Gastroesophageal sphincter (tissue), 4 donors: ENCODE measurements at regions not wholly inside any gene's neighbourhood (a gene's known extent, or its start where the extent isn't known, plus 50 kb on each side); places are given as distances from the start of the nearest gene placed in this dataset.

Source experiments
- ATAC-seq: fragments of 150-250 bp; one replicate; pipeline ENCODE4 v1.9.1; 2016; ENCODE audit warnings: mild to moderate bottlenecking, moderate library complexity
- H3K27ac ChIP-seq, 4 donors: fragments of 200-600 bp; sonication (generic) in 3 of 4; 1 replicate in 3 of 4; 2 replicates in 1 of 4; pipeline ENCODE4 v1.5.1; 2016 to 2019
- H3K27me3 ChIP-seq: fragments of 200-600 bp; sonication (generic); one replicate; pipeline ENCODE4 v1.5.1; 2019
- H3K36me3 ChIP-seq, 2 donors: fragments of 200-600 bp; sonication (generic); one replicate each; pipeline ENCODE4 v1.5.1; 2019; ENCODE audit warnings: control low read depth in 1 of 2
- H3K4me1 ChIP-seq, 3 donors: fragments of 200-600 bp; sonication (generic); 1 replicate in 2 of 3; 2 replicates in 1 of 3; pipeline ENCODE4 v1.5.1; 2016 to 2019; ENCODE audit warnings: control low read depth in 2 of 3
- H3K4me3 ChIP-seq, 2 donors: fragments of 200-600 bp; sonication (generic); one replicate each; pipeline ENCODE4 v1.5.1; 2019; ENCODE audit warnings: mild to moderate bottlenecking in 1 of 2, moderate library complexity in 1 of 2
- H3K9me3 ChIP-seq, 3 donors: fragments of 200-600 bp; sonication (generic); one replicate each; pipeline ENCODE4 v1.5.1; 2017 to 2019; ENCODE audit warnings: control low read depth in 2 of 3
- CTCF ChIP-seq, 4 experiments: fragments of 200-600 bp in 2 of 4; fragments of 450-650 bp in 2 of 4; sonication (generic) in 1 of 4; IDR thresholded peaks; one replicate each; pipeline ENCODE4 v1.5.1; 2017 to 2019; ENCODE audit warnings: antibody characterized with exemption in 4 of 4, mild to moderate bottlenecking in 2 of 4, moderate library complexity in 2 of 4
- EP300 ChIP-seq: sonication (generic); formaldehyde crosslinking; IDR thresholded peaks from one replicate; pipeline ENCODE4 v1.6.1; 2017; ENCODE audit warnings: antibody characterized with exemption, mild to moderate bottlenecking
- POLR2A ChIP-seq, 2 donors: fragments of 450-650 bp; IDR thresholded peaks; one replicate each; pipeline ENCODE4 v1.6.1; 2017; ENCODE audit warnings: antibody characterized with exemption in 2 of 2, mild to moderate bottlenecking in 2 of 2, moderate library complexity in 1 of 2
- POLR2AphosphoS5 ChIP-seq: sonication (generic); formaldehyde crosslinking; IDR thresholded peaks from one replicate; pipeline ENCODE4 v1.6.1; 2017; ENCODE audit warnings: antibody characterized with exemption
- whole genome bisulfite sequencing, 2 donors: methylation state at CpG; one replicate each; pipeline ENCODE4 v1.1.5; 2018; ENCODE audit warnings: low coverage in 1 of 2; 5-methylcytosine and 5-hydroxymethylcytosine counted together

DNA sequence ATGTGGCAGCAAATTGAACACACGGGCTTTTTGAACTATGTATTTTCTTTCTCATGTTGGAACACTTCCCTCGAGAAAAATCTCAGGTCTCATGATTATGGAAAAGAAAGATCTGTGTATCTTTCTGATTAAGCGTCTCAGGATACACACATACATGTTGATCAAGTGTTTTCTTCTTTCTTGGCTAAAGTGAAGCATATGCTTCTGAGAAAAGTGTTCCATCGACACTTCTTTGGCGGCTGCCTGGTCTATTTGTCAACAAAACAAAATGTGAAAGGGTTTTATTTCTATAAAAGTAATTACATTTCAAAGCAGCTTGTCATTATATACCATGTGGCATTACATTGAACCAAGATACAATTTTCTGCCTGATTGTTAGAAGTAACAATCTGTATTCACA is 157.5 kb downstream of the DLEU7 start:
- Histone ChIP-seq H3K27ac (peak overlapping the region in 3 of 4 donors; percentile 23 to 36 (median 28)), H3K27me3 (no peaks in the 10 kb centered on the region), H3K4me3 (no peak overlapping the region), H3K4me1 (peaks cover 0 to 28% (median 0%) of the 10 kb centered on the region in 3 donors), H3K9me3 (no peaks in the 10 kb centered on the region), H3K36me3 (no peaks in the 10 kb centered on the region)
- 53 to 75% methylated on average over 5 of the region's 5 CpGs for WGBS, 2 donors
- TF ChIP-seq CTCF (IDR thresholded peaks at IDR 0.05) (no peak), EP300 (no peak), POLR2AphosphoS5 (no peak), POLR2A (IDR thresholded peaks at IDR 0.05) (no peak)
- no peak for ATAC-seq

- TF ChIP-seq CTCF (IDR thresholded peaks at IDR 0.05) (no peak), POLR2A (IDR thresholded peaks at IDR 0.05) (no peak), POLR2AphosphoS5 (no peak), EP300 (no peak)
- Histone ChIP-seq H3K36me3 (no peaks in the 10 kb centered on the region), H3K4me3 (no peak overlapping the region), H3K27me3 (no peaks in the 10 kb centered on the region), H3K9me3 (no peaks in the 10 kb centered on the region), H3K27ac (no peak overlapping the region), H3K4me1 (peaks cover 0 to 33% (median 0%) of the 10 kb centered on the region in 3 donors)
- ATAC-seq: no peak
- 83 to 89% methylated on average over 3 of the region's 3 CpGs for WGBS, 2 donors
Observed at GRCh38 chr13:50686551-50686950, 156.9 kb downstream of the DLEU7 start.

GRCh38 chr13:50687545-50687944 is 155.9 kb downstream of the DLEU7 start:
- ATAC-seq: no peak
- Histone ChIP-seq H3K36me3 (no peaks in the 10 kb centered on the region), H3K27me3 (no peaks in the 10 kb centered on the region), H3K4me3 (no peak overlapping the region), H3K9me3 (no peaks in the 10 kb centered on the region), H3K4me1 (peaks cover 0 to 38% (median 0%) of the 10 kb centered on the region in 3 donors), H3K27ac (no peak overlapping the region)
- TF ChIP-seq POLR2AphosphoS5 (no peak), CTCF (IDR thresholded peaks at IDR 0.05) (no peak), POLR2A (IDR thresholded peaks at IDR 0.05) (no peak), EP300 (no peak)
- 77 to 92% methylated on average over 4 of the region's 4 CpGs for WGBS, 2 donors

DNA sequence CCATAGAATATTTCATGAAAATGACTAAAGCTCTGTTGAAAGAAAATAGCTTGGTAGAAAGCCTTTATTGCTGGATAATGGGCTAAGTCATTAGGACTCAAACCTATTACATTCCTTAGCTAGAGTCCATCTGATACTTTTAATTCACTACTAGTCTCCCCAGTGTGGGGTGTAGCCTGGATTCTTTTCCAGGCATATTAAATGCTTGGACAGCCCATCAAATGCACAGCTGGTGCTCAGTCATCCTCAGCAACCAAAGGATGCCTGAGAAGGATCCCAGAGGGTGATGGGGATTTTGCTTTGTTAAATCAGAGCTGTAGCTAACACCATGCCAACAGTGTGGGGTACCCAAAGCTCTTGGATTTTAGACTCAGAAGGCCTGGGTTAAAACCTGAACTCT is 153.5 kb downstream of the DLEU7 start:
- no peak for ATAC-seq
- Histone ChIP-seq H3K27me3 (no peaks in the 10 kb centered on the region), H3K4me1 (peaks cover 0 to 44% (median 5%) of the 10 kb centered on the region in 3 donors), H3K9me3 (no peaks in the 10 kb centered on the region), H3K4me3 (no peak overlapping the region), H3K27ac (no peak overlapping the region), H3K36me3 (no peaks in the 10 kb centered on the region)
- TF ChIP-seq POLR2A (IDR thresholded peaks at IDR 0.05): no peak
- no peak for TF ChIP-seq POLR2AphosphoS5

DNA sequence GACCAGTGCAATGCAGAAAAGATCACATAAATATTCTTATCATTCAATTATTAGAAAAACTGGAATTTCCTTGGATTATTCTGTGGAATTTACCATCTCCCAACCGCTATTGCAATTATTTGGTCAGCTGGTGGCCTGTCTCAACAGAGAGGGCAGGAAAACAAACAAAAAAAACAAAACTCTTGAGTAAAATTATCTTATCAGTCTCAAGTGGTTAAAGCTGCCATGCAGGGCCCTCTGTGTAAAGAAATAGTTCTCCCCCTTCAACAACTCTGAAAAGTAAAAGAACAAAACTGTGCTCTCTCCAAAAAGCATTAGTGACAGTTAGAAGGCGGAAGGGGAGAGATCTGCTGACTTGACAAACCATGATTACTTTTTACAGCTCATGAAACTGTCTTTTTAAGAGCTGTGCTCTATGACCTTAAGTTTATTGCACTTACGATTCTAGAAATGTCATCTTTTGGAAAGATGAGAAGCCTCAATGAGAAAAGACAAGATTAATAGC is 152.3 kb downstream of the DLEU7 start:
- Histone ChIP-seq H3K4me1 (peaks cover 0 to 31% (median 5%) of the 10 kb centered on the region in 3 donors), H3K9me3 (no peaks in the 10 kb centered on the region), H3K27ac (no peak overlapping the region), H3K36me3 (no peaks in the 10 kb centered on the region), H3K27me3 (no peaks in the 10 kb centered on the region), H3K4me3 (no peak overlapping the region)
- no peak for ATAC-seq
- 62 to 65% methylated on average over 2 to 3 of the region's 3 CpGs for WGBS, 2 donors
- no peak for TF ChIP-seq CTCF (IDR thresholded peaks at IDR 0.05)
- no peak for TF ChIP-seq EP300
- TF ChIP-seq POLR2AphosphoS5: no peak
- no peak for TF ChIP-seq POLR2A (IDR thresholded peaks at IDR 0.05)
